Kasumi-1 (cell line): ENCODE measurements at regions not wholly inside any gene's neighbourhood (a gene's known extent, or its start where the extent isn't known, plus 50 kb on each side); places are given as distances from the start of the nearest gene placed in this dataset.
A peak's percentile ranks its signal among the peaks of the same experiment; 100 is the strongest.

ENCODE experiments used
- DNase-seq, 2 experiments: peaks; one replicate each; lab custom pipeline; 2025; lab: John Stamatoyannopoulos, UW

DNA sequence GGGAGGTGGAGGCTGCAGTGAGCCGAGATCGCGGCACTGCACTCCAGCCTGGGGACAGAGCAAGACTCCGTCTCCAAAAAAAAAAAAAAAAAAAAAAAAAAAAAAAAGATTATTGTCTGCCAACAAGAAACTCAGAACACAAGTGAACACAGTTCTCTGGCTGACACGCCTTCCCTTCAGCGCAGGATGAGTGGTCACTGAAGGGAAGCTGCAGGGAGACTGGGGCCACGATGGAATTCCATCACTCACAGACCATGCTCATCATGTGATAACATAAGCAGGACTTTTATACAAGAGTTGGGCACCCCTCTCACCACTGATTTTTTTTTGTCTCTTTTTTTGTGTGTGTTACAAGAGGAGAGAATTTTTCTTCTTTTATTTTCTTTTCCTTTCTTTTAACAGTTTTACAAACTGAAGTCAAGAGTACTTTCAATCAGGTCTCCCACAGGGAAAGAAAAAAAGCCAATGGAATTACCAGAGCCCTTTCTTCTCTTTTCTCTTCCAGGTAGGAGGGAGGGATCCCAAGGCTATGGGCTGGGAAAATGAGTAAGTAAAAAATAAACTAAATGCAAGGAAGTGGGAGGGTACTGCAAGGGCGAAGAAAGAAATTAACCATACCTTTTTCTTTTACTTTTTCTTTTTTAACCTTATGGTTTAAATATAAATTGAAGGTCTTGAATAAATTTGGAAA is 435.6 kb downstream of the GPM6A start:
- no peak for DNase-seq

DNA sequence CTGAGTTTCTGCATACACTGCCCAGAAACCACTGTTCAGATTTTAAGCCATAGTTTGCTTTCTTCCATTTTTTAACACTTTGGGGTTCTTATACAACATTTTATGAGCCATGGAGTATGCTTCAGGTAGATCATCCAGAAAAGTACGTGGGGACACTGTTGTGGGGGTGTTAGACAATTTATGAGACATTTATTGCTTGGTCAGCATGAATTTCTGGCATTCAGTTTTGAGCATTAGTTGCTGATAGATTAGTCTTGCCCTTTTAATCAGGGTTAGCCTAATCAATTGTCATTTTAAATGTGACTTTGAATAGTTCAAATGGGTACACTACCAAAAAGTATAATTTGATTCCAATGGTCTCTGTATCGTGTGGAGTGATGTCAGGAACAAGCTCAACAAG is 434.9 kb downstream of the GPM6A start:
- no peak for DNase-seq

DNA sequence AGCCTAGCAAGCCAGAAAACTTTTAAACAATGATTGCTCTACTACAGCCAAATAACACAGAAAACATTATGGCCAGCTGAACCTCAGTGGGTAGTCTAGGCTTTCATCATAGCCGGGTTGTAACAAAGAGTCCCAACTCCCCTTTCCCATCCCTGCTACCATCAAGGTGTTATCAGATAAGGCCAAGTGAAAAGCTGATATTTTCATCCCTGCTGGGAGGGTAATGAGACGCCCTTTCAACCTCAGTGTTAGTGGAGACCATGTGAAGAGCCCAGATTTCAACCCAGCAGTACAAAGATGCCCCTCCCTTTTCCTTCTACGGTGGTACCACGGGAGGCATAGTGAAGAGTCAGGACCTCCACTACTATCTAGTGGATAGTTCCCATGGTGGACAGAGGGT is 433.7 kb downstream of the GPM6A start:
- DNase-seq = no peak

DNA sequence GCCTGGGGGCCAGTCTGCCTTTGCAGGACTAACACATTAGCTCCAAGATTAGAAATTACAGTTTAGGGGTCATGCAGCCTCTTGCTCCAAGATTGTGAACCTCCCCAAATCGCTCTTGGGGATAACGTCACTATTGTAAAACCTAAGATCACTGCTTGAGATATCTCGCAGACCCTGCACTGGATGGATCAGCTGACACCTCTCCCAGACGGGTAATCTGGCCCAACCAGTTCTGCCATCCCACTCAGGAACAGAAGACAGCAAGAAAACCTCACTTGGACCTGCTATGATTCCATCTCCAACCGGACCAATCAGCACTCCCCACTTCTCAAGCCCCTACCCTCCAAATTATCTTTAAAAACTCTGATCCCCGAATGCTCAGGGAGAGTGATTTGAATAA is 431.2 kb downstream of the GPM6A start:
- DNase-seq = no peak

DNA sequence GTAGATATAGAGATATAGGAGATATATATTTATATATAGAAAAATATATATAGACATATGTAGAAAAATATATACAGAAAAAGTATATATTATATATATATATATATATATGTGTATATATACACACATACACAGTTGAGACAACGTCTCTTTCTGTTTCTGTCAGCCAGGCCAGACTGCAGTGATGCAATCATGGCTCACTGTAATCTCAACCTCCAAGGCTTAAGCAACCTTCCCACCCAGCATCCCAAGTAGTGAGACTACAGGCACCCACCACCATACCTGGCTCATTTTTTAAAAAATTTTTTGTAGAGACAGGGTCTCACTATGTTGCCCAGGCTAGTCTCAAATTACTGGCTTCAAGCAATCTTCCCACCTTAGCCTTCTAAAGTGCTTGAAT is 426.3 kb downstream of the GPM6A start:
- no peak for DNase-seq

DNA sequence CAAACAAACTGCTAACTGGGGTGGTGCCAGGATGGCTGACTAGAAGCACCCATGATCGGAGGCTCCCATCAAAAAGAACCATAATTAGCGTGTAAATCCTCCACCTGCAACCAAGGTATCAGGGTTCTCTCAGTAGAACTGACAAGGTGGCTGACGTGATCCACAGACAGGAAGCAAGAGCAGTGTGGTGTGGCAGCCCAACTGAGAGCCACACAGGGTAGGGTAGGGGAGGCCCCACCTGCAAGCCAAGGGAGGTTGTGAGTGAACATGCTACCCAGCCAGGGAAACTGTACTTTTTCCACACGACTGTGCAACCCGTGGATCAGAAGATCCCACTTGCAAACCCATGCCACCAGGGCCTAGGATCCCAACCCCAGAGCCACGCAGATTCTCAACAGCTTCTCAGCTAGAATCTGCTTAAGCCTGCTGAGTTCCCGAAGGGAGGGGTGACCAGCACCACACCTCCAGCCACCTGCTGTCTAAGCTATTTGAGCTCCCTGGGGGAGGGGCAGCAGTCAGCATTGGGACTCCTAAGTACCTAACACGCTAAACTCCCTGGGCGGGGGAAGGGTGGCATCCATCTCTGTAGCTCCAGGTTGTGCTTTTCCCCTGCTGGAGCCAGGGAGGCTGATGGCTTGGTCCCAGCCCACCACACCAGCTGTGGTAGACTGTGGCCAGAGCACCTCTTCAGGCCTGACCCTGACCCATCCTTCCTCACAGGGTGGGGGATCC is 425.1 kb downstream of the GPM6A start:
- no peak for DNase-seq

DNA sequence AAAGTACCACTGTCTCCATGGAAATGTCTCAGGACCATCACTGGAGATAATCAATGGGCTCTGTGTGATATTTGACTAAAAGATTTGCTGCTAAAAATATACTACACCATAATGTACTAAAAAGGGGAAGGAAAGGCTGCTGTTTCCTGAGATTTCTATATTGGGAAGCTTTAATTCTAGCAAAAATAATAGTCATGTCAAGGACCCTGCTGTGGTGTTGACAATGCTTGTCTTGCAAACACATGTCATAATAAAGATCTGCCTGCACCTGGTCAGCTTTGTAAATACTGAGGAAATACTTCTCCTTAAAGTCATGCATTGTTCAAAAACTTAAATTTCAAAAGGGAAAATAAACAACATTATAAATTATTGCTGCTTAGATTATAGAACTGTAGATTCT is 417.9 kb downstream of the GPM6A start:
- peak; percentile 74 to 75 for DNase-seq

DNA sequence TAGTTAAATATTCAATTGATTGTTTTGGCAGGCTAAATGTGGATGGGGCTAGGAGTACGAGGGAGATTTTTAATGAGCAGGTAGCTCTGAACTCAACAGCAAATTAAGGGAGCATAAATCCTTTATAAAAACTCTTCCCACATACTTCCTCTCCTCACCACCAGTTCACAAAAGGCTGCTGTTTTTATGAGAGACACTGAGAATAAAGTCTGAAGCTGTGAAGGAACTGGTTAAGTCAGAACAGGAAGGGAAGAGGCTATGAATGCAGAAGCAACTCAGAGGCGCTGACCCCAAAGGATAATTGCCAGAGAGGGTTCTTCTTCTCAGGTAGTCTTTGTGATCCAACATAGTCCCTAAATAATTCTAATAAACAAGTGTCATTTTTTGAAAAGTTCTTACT is 406.1 kb downstream of the GPM6A start:
- peak; percentile 88 to 91 for DNase-seq

DNA sequence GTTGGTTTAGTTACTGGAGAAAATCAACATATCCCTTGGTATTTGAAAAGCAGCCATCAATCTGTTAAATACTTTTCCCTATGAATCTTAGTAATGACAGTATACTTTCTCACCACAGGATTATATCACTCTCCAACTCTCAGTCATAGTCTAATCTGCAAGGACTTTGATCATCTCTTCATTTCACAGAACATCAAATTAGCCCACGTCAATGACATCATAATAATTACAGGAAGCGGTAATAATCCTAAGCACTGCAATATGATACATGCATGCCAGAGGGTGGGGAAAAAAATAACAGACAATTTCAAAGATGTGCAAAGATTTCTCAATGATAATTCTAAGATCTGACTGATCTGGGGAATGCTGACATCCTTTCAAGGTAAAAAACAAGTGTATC is 404.1 kb downstream of the GPM6A start:
- no peak for DNase-seq

DNA sequence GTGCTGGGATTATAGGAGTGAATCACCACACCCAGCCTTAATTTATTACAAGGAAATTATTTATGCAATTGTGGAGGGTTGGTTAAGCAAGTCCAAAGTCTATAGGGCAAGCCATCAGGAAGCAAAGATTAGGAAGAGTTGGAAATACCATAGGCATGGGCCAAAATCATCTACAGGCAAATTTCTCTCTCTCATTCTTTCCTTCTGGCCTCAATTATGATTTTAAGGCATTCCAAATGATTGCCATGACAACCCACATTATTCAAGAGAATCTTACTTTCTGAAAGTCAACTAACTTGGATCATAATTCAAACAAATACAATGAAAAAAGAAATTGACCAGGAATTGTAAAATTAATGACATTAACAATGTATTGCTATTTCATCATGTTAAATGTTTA is 400.8 kb downstream of the GPM6A start:
- DNase-seq = no peak

DNA sequence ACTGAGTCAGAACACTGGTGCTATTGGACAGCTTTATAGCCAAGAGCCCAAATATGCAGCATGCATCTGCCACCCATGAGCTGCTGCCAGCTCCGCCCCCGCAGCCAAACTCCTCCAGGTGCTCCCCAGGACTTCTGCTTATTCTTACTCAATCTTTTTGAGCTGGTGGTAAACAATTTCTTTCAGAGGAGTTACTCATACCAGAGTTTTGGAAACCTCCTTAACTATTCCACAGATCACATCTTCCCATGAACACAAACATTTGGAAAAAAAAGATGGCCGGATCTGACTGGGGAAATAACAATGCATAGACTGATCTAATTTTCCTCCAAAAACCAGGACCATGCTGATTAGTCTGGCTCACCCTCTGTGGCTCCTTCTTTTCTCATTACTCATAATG is 399.9 kb downstream of the GPM6A start:
- no peak for DNase-seq

DNA sequence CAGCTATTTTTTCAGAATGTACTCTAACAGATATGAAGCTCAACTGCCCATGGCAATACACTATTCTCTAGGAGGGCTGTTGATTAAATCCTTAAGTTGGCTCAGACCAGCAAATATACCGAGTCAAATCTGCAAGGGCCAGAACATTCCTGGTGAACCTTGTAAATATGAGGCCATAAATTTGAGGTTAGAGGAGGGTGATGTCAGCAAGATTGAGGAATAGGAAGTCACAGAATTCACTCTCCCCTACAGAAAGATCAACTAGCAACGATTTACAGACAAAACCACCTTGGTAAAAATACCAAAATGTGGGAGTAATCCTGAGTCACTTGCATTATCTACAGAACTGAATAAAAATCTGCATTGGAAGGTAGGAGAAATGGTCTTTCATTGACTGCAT is 399.3 kb downstream of the GPM6A start:
- DNase-seq = no peak

DNA sequence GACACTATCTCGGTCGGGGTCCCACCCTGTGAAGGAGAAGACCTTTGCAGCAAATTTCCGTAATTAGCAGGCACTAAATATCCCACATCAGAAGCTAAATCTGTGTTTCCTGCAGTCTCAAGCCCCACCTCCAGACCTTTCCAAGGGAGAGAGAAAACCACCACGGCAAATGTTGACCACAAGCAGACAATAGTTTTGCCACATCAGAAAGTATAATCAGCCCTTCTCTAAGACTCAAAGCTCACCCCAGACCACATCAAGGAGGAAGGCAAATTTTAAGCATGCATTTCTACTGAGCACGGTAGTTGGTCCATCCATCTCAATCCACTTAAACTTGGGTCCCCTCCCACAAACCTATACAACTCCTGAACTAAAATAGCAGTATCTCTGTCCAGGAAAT is 398.5 kb downstream of the GPM6A start:
- DNase-seq = no peak

DNA sequence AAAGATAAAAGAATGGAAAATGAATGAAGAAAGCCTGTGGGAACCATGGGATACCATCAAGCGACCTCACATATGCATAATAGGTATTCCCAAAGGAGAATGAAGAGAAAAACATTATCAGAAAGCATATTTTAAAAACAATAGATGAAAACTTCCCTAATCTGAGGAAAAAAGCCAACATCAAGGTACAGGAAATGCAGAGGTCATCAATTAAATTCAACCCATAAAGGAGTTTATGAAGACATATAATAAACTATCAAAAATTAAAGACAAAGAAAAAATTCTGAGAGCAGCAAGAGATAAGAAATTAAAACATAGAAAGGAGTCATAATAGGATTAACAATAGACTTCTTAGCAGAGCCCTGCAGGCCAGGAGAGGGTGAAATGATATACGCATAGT is 397.5 kb downstream of the GPM6A start:
- DNase-seq = no peak

DNA sequence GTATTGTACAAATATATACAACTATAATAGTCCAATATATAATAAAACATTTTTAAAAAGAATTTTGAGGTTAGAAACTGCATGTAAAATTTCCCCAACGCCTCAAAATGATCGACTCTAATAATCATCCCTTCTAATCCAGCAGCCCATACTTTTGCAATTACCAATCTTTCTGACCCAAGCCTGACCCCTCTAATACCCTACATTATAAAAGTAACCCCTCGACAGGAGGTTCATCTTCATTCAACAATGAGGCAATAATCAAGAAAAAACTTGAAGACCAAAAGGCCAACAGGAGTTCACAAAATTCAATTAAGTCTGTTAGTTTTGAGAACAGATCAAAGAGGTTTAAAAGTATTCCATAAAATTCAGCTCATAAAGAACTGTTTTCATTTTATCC is 393.5 kb downstream of the GPM6A start:
- DNase-seq = no peak

DNA sequence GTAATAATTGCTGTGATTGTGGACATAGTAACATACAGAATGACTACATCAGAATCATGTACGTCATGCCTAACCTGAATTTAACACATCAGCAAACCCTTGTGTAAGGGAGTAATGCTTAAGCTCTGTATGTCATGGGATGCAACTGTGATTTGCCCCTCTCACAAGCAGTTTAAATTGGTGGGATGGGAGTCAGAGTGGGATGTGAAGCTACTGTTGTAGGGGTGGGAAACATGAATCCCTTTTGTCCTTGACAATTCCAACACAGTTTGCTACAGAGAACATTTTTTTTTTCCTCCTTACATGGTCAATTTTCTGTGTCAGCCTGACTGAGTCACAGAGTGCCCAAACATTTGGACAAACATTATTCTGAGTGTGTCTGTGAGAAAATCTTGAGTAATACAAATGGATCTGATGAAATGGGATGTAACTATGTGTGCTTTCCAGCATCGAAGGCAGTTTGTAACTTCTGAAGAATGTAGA is 392.8 kb downstream of the GPM6A start:
- no peak for DNase-seq

DNA sequence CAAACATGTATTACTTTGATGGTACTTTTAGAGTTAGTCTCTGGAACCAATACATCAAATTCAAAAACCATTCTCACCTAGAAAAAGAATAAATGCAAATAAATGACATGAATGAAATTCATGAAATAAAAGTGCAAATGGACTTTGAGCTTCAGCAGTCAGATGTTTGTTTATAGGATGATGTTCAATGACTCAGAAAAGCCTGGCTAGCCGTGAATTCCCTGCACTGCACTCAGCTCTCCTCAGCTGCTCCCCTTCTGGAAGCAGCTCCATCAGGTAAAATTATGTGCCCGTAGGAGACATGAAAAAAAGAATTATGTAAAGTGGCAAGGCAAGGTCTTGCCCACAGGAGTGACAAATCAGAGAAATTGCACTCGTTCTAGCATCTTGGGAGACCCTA is 390.6 kb downstream of the GPM6A start:
- no peak for DNase-seq

DNA sequence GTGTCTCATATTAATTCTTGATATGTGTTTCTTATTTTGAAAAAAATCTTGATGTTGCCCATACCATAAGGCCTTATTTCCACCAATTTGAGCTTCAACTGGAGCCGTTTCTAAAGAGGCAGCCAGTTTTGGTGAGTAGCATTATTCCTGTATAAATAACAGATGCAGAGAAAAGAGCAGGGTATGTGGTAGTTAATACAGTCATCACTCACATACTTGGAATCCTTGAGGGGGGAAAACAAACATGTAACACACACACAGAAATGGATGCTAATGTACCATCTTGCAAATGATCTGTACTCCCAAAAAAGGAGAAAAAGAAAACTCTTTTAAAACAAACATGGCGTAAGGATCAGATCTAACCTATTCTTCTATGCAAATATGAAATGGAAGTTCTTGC is 389.7 kb downstream of the GPM6A start:
- no peak for DNase-seq

DNA sequence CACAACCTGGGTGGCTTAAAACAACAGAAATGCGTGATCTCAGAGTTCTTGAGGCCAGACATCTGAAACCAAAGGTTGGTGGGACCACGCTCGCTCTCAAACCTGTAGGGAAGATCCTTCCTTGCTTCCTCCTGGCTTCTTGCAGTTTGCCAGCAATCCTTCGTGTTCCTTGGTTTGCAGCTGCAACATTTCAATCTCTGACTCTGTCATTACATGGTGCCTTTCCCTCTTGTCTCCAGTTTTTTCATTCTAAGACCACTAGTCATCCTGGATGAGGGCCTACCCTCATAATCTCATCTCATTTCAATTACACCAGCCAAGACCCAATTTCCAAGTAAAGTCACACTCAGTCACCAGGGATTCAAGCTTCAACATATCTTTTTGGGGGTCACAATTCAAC is 388.0 kb downstream of the GPM6A start:
- DNase-seq = no peak

DNA sequence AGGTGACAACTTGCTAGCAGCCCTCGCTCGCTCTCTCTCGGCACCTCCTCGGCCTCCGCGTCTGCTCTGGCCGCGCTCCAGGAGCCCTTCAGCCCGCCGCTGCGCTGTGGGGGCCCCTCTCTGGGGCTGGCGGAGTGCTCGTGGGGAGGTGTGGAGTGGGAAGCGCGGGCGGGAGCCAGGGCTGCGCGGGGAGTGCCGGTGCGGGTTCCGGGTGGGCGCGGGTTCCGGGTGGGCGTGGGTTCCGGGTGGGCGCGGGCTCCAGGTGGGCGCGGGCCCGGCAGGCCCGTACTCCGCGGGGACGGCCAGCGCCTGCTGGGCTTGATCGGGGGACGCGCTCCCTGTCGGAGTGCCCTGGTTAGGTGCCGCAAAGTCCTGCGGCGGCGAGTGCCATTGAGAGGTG is 384.3 kb downstream of the GPM6A start:
- no peak for DNase-seq

DNA sequence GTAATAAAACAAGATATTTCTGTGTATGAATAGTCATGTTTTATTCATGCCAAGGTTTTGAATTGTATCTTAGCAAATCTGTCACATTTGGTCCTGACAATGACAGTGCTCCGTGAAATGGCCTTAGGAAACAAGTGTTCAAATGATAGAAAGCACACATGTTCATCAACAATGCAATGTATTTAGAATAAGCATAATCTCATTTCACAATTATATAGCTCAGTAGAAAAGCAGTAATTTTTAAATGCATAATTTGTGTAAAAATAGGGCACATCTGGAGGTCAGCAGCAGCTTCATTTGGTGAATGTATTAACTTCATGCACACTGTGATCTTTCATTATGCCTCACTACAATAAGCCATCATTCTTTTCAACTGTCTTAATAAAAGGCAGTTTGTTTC is 380.4 kb downstream of the GPM6A start:
- no peak for DNase-seq

DNA sequence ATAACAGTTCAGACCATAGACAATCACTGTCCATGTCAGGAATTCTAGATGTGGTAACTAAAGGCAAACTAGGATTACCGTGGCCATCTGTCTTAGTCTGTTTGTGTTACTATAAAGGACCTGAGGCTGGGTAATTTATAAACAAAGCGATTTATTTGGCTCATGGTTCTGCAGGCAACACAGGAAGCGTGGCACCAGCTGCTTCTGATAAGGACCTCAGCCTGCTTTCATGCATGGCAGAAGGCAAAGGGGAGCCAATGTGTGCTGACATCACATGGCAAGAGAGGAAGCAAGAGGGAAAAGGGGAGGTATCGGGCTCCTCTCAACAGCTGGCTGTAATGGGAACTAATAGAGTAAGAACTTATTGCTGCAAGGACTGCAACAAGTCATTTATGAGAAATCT is 376.7 kb downstream of the GPM6A start:
- DNase-seq = peak; percentile 64 to 68

DNA sequence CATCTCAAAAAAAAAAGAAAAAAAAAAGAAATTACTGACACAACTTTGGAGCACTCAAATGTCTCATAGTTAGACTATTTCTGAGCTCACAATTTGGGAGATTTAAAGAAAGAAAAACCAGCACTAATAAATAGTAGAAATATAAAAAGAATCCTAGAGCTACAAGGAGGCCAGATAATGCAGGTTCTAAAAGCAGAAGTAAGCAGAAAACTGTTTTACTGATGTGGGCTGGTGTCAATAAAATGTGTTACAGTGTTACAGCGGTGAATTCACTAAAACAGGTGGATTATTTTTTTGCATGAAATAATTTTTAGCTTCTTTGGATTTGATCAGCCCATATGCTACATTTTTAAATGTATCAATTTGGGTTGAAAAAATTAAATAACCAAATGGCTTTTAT is 375.9 kb downstream of the GPM6A start:
- peak; percentile 3 to 43 for DNase-seq

DNA sequence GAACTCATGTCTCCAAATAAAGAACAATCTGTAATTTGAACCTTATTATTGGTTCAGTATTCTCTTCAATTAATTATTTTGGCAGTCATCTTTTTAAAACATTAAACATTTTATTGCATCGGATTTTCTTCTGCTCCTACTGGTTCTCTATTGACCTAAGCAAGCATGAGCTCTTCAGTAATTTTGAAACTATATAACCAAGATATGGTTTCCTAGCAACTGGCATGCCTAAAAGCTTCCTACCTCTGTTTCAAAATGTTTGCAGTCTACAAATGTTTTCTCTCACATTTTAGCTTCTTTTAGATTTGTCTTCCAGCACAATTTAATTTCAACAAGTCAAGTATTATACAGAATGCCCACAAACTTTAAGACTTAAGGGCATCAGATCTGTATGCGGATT is 371.3 kb downstream of the GPM6A start:
- no peak for DNase-seq
